HCT116 (cell line): ENCODE measurements at regions not wholly inside any gene's neighbourhood (a gene's known extent, or its start where the extent isn't known, plus 50 kb on each side); places are given as distances from the start of the nearest gene placed in this dataset.

Experiments
- ATAC-seq: fragments of 200-7000 bp; cut with Tn5 transposase; 2 replicates; pipeline ENCODE4 v1.9.1; 2020; ENCODE audit warnings: mild to moderate bottlenecking, moderate library complexity
- BruUV-seq: library from RNA; stranded (reverse); fragments of 400-500 nt; replicated peaks from 2 replicates; lab custom pipeline; 2021; lab: Mats Ljungman, UMichigan
- CTCF ChIA-PET: fragments of 300-600 bp; sonication (Branson Sonifier 250); formaldehyde crosslinking; loops from one replicate; lab custom pipeline; 2021; ENCODE audit warnings: antibody characterized with exemption; lab: Charles Lee
- POLR2A ChIA-PET: fragments of 300-600, 350-600 bp; sonication (Branson Sonifier 250); formaldehyde crosslinking; loops from one replicate; lab custom pipeline; 2021; ENCODE audit warnings: antibody characterized with exemption; lab: Charles Lee
- RAD21 ChIA-PET, 2 experiments: fragments of 300-600 bp; sonication (Branson Sonifier 250); formaldehyde crosslinking; loops; one replicate each; lab custom pipeline; 2023; ENCODE audit warnings: low total read pairs in 2 of 2; ENCODE audit not compliant: uncharacterized antibody in 2 of 2, unreplicated experiment in 2 of 2, low non-redundant PET in 1 of 2; lab: Charles Lee
- DNase-seq: peaks from one replicate; pipeline ENCODE4 v3.0.0-alpha.2; 2010; ENCODE audit warnings: low read depth, low spot score
- H2AFZ ChIP-seq: fragments of 200-600 bp; shearing (Covaris generic), sonication (generic); 2 replicates; pipeline ENCODE4 v1.6.1; 2017; ENCODE audit warnings: low read depth, mixed run types, mixed read lengths, antibody characterized with exemption, low read length; ENCODE audit not compliant: poor library complexity, severe bottlenecking
- H3K27ac ChIP-seq: 2 replicates; pipeline ENCODE4 v1.5.1; 2012; ENCODE audit warnings: low read depth, low read length
- H3K27me3 ChIP-seq: fragments of 200-600 bp; sonication (generic); 2 replicates; pipeline ENCODE4 v1.6.1; 2016; ENCODE audit warnings: mixed run types, low read length, mixed read lengths; ENCODE audit not compliant: insufficient read depth
- H3K36me3 ChIP-seq, 2 experiments: fragments of 200-500 bp in 1 of 2; fragments of 200-600 bp in 1 of 2; sonication (Bioruptor generic) in 1 of 2; sonication (generic) in 1 of 2; 2 replicates each; pipeline versions ENCODE4 v1.5.1 to v1.6.1; 2014 to 2016; ENCODE audit warnings: low read length in 2 of 2, inconsistent platforms in 1 of 2, mixed read lengths in 1 of 2, mixed run types in 1 of 2; ENCODE audit not compliant: insufficient read depth in 2 of 2, control insufficient read depth in 1 of 2
- H3K4me1 ChIP-seq, 2 experiments: fragments of 200-600 bp in 1 of 2; sonication (generic) in 1 of 2; 2 replicates each; pipeline versions ENCODE4 v1.5.1 to v1.6.1; 2012 to 2017; ENCODE audit warnings: low read length in 2 of 2, inconsistent platforms in 1 of 2, mild to moderate bottlenecking in 1 of 2, mixed read lengths in 1 of 2, mixed run types in 1 of 2, moderate library complexity in 1 of 2; ENCODE audit not compliant: insufficient read depth in 2 of 2, control insufficient read depth in 1 of 2
- H3K4me2 ChIP-seq: fragments of 200-600 bp; sonication (generic); 2 replicates; pipeline ENCODE4 v1.6.1; 2017; ENCODE audit warnings: mixed run types, low read length, mixed read lengths
- H3K4me3 ChIP-seq, 2 experiments: fragments of 200-600 bp in 1 of 2; sonication (generic) in 1 of 2; replicated peaks in 1 of 2; 2 replicates each; pipeline ENCODE4 v1.5.1; 2011 to 2016; ENCODE audit warnings: low read length in 2 of 2, control low read depth in 1 of 2, low read depth in 1 of 2, mild to moderate bottlenecking in 1 of 2, mixed read lengths in 1 of 2, mixed run types in 1 of 2
- H3K79me2 ChIP-seq: fragments of 200-600 bp; sonication (generic); 2 replicates; pipeline ENCODE4 v1.6.1; 2017; ENCODE audit warnings: mild to moderate bottlenecking, mixed run types, low read length, moderate library complexity, mixed read lengths; ENCODE audit not compliant: insufficient read depth
- H3K9ac ChIP-seq: fragments of 200-600 bp; sonication (generic); 2 replicates; pipeline ENCODE4 v1.6.1; 2016; ENCODE audit warnings: low read length, mixed read lengths
- H3K9me2 ChIP-seq: fragments of 200-600 bp; sonication (generic), shearing (Covaris generic); 2 replicates; pipeline ENCODE4 v1.6.1; 2017; ENCODE audit warnings: mixed run types, mild to moderate bottlenecking, moderate library complexity; ENCODE audit not compliant: insufficient read depth
- H3K9me3 ChIP-seq, 2 experiments: fragments of 200-500 bp in 1 of 2; fragments of 200-600 bp in 1 of 2; sonication (Bioruptor generic) in 1 of 2; sonication (generic) in 1 of 2; 2 replicates each; pipeline ENCODE4 v1.6.1; 2014 to 2017; ENCODE audit warnings: low read length in 2 of 2, mixed read lengths in 2 of 2, inconsistent platforms in 1 of 2, low read depth in 1 of 2, mild to moderate bottlenecking in 1 of 2, mixed run types in 1 of 2, moderate library complexity in 1 of 2; ENCODE audit not compliant: control insufficient read depth in 1 of 2, insufficient read depth in 1 of 2
- H4K20me1 ChIP-seq: fragments of 200-600 bp; sonication (generic), shearing (Covaris generic); 2 replicates; pipeline ENCODE4 v1.6.1; 2017; ENCODE audit warnings: mixed run types, mild to moderate bottlenecking, moderate library complexity; ENCODE audit not compliant: insufficient read depth
- CEBPB ChIP-seq: IDR thresholded peaks from 2 replicates; pipeline ENCODE4 v1.6.1; 2012; ENCODE audit warnings: low read depth
- EGR1 ChIP-seq: IDR thresholded peaks from 2 replicates; pipeline ENCODE4 v1.6.1; 2012; ENCODE audit warnings: low read depth
- EZH2 ChIP-seq: fragments of 200-600 bp; sonication (generic); IDR thresholded peaks from 2 replicates; pipeline ENCODE4 v1.6.1; 2017; ENCODE audit warnings: antibody characterized with exemption, mixed run types
- FOSL1 ChIP-seq: IDR thresholded peaks from 2 replicates; pipeline ENCODE4 v1.6.1; 2012; ENCODE audit warnings: low read depth
- JUND ChIP-seq: IDR thresholded peaks from 2 replicates; pipeline ENCODE4 v1.6.1; 2012
- POLR2AphosphoS5 ChIP-seq: IDR thresholded peaks from 2 replicates; pipeline ENCODE4 v1.6.1; 2011; ENCODE audit warnings: mild to moderate bottlenecking, low read depth, low read length, moderate library complexity
- RAD21 ChIP-seq: IDR thresholded peaks from 2 replicates; pipeline ENCODE4 v1.6.1; 2012; ENCODE audit warnings: low read depth, mild to moderate bottlenecking
- REST ChIP-seq: IDR thresholded peaks from 2 replicates; pipeline ENCODE4 v1.6.1; 2012; ENCODE audit warnings: low read depth
- SIN3A ChIP-seq: IDR thresholded peaks from 2 replicates; pipeline ENCODE4 v1.6.1; 2012; ENCODE audit warnings: low read depth
- TCF7L2 ChIP-seq: IDR thresholded peaks from 2 replicates; pipeline ENCODE4 v1.7.0; 2011; ENCODE audit warnings: borderline replicate concordance, inconsistent platforms; ENCODE audit not compliant: insufficient read depth, insufficient read length; ENCODE audit errors: extremely low read depth
- ZFX ChIP-seq: fragments of 450-650 bp; IDR thresholded peaks from 2 replicates; pipeline ENCODE4 v1.6.1; 2017
- ZNF274 ChIP-seq: fragments of 200-500 bp; sonication (Bioruptor generic); IDR thresholded peaks from 2 replicates; pipeline ENCODE4 v1.6.1; 2014; ENCODE audit warnings: mild to moderate bottlenecking, low read depth, low read length, inconsistent platforms
- intact Hi-C: fragments of 100-400 bp; cut with micrococcal nuclease; formaldehyde crosslinking; loops from 2 replicates; pipeline ENCODE4 v1.10.0; 2022
- TF ChIP-seq, protein P1 (sequence below), 3 experiments: fragments of 200-600 bp in 1 of 3; sonication (generic) in 1 of 3; IDR thresholded peaks in 2 of 3; conservative IDR thresholded peaks in 1 of 3; 2 replicates each; pipeline ENCODE4 v1.5.1; 2012 to 2017; ENCODE audit warnings: low read depth in 2 of 3, low read length in 2 of 3, antibody characterized with exemption in 1 of 3, borderline replicate concordance in 1 of 3, control low read depth in 1 of 3, mild to moderate bottlenecking in 1 of 3, mixed read lengths in 1 of 3, mixed run types in 1 of 3, moderate library complexity in 1 of 3; ENCODE audit not compliant: insufficient read depth in 1 of 3

GRCh38 chr1:36603461-36603860 is 120.7 kb upstream of the CSF3R start:
- RAD21 ChIA-PET = no interaction called here
- TF ChIP-seq REST = peak; percentile 62
- no peak for TF ChIP-seq RAD21
- TF ChIP-seq, all 23 proteins: peak for 1
- H4K20me1 ChIP-seq = no peaks in the 10 kb centered on the region
- ChIA-PET CTCF (interaction anchor here (1.5 kb wide), 1 partner anchor 27 kb away, joined by 3 read pairs; no protein-coding TSS in a partner anchor), POLR2A (no interaction called here)
- no peak for ATAC-seq
- H3K9me2 ChIP-seq = no peaks in the 10 kb centered on the region
- no peaks in the 10 kb centered on the region for H3K4me1 ChIP-seq
- H3K4me2 ChIP-seq = no peak overlapping the region
- H3K27me3 ChIP-seq = peaks cover 37% of the 10 kb centered on the region
- intact Hi-C loops = loop anchor here (10.0 kb wide), 1 partner anchor 831 kb away; no protein-coding TSS in a partner anchor
- no TSS peak for BruUV-seq
- no peak for DNase-seq
- no peak overlapping the region for H3K27ac ChIP-seq
- H3K9me3 ChIP-seq = no peaks in the 10 kb centered on the region
- no peak overlapping the region for H3K4me3 ChIP-seq
- no peak overlapping the region for H2AFZ ChIP-seq
- H3K79me2 ChIP-seq = no peaks in the 10 kb centered on the region
- H3K36me3 ChIP-seq = no peaks in the 10 kb centered on the region
- H3K9ac ChIP-seq = no peak overlapping the region

GRCh38 chr1:36602184-36602583 is 119.5 kb upstream of the CSF3R start:
- ATAC-seq (no peak), DNase-seq (no peak)
- Histone ChIP-seq H3K9me2 (no peaks in the 10 kb centered on the region), H4K20me1 (no peaks in the 10 kb centered on the region), H3K9ac (no peak overlapping the region), H3K4me2 (no peak overlapping the region), H2AFZ (no peak overlapping the region), H3K36me3 (no peaks in the 10 kb centered on the region), H3K27me3 (peaks cover 46% of the 10 kb centered on the region), H3K4me1 (no peaks in the 10 kb centered on the region), H3K27ac (no peak overlapping the region), H3K9me3 (no peaks in the 10 kb centered on the region), H3K4me3 (no peak overlapping the region), H3K79me2 (no peaks in the 10 kb centered on the region)
- intact Hi-C loops = loop anchor here (10.0 kb wide), 1 partner anchor 833 kb away; no protein-coding TSS in a partner anchor
- CTCF ChIA-PET = no interaction called here
- POLR2A ChIA-PET = no interaction called here
- RAD21 ChIA-PET = no interaction called here
- no TSS peak for BruUV-seq
- TF ChIP-seq TCF7L2 (no peak), ZNF274 (no peak), POLR2AphosphoS5 (no peak), EGR1 (no peak), CEBPB (no peak), ZFX (no peak), RAD21 (no peak), SIN3A (no peak), EZH2 (no peak), JUND (no peak), FOSL1 (no peak)
- TF ChIP-seq, protein P1, sequence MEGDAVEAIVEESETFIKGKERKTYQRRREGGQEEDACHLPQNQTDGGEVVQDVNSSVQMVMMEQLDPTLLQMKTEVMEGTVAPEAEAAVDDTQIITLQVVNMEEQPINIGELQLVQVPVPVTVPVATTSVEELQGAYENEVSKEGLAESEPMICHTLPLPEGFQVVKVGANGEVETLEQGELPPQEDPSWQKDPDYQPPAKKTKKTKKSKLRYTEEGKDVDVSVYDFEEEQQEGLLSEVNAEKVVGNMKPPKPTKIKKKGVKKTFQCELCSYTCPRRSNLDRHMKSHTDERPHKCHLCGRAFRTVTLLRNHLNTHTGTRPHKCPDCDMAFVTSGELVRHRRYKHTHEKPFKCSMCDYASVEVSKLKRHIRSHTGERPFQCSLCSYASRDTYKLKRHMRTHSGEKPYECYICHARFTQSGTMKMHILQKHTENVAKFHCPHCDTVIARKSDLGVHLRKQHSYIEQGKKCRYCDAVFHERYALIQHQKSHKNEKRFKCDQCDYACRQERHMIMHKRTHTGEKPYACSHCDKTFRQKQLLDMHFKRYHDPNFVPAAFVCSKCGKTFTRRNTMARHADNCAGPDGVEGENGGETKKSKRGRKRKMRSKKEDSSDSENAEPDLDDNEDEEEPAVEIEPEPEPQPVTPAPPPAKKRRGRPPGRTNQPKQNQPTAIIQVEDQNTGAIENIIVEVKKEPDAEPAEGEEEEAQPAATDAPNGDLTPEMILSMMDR (IDR thresholded peaks at IDR 0.05 in 2 of 3, conservative IDR thresholded peaks at IDR 0.05 in 1 of 3; ENCODE audit: borderline replicate concordance in 1 of 3, insufficient read depth in 1 of 3, low read depth in 2 of 3, low read length in 2 of 3) = no peak
